GM12878 (cell line): ENCODE measurements at regions not wholly inside any gene's neighbourhood (a gene's known extent, or its start where the extent isn't known, plus 50 kb on each side); places are given as distances from the start of the nearest gene placed in this dataset.

Experiments
- ATAC-seq: fragments of 200-7000 bp; cut with Tn5 transposase; 3 replicates; pipeline ENCODE4 v1.9.1; 2020; ENCODE audit warnings: mild to moderate bottlenecking, moderate library complexity
- BruUV-seq: library from RNA; stranded (reverse); fragments of 400-500 nt; replicated peaks from 2 replicates; lab custom pipeline; 2021; lab: Mats Ljungman, UMichigan
- CTCF ChIA-PET: fragments of 300-600 bp; sonication (Branson Sonifier 250); formaldehyde crosslinking; extraction: SDS; loops from one replicate; lab custom pipeline; 2021; ENCODE audit warnings: inconsistent platforms; lab: Yijun Ruan, JAX
- POLR2A ChIA-PET: fragments of 350-600 bp; formaldehyde crosslinking; extraction: SDS; loops from one replicate; lab custom pipeline; 2021; ENCODE audit warnings: inconsistent platforms; lab: Charles Lee
- RAD21 ChIA-PET: fragments of 300-600 bp; sonication (Branson Sonifier 250); formaldehyde crosslinking; loops from one replicate; lab custom pipeline; 2023; ENCODE audit warnings: antibody characterized with exemption; ENCODE audit not compliant: unreplicated experiment; lab: Charles Lee
- SMC1A ChIA-PET: fragments of 300-600 bp; sonication (Branson Sonifier 250); formaldehyde crosslinking; loops from one replicate; lab custom pipeline; 2023; ENCODE audit not compliant: unreplicated experiment, uncharacterized antibody; lab: Charles Lee
- DNase-seq: peaks from one replicate; pipeline ENCODE4 v3.0.0-alpha.2; 2011; ENCODE audit warnings: low read depth, low spot score
- FAIRE-seq: peaks from 3 replicates; lab custom pipeline; 2011; peaks lifted over from hg19 to GRCh38; lab: Jason Lieb, UNC
- H2AFZ ChIP-seq: 2 replicates; pipeline ENCODE4 v1.6.0; 2011; ENCODE audit warnings: low read depth, low read length, control low read depth; ENCODE audit not compliant: control insufficient read depth
- H3K27ac ChIP-seq: 2 replicates; pipeline ENCODE4 v1.5.1; 2011; ENCODE audit warnings: control low read depth; ENCODE audit not compliant: control insufficient read depth, insufficient read depth
- H3K27me3 ChIP-seq, 2 experiments: replicated peaks in 1 of 2; 2 replicates each; pipeline versions ENCODE4 v1.6.0 to v1.6.1; 2011; ENCODE audit warnings: low read length in 1 of 2; ENCODE audit not compliant: control insufficient read depth in 2 of 2, insufficient read depth in 2 of 2
- H3K36me3 ChIP-seq, 2 experiments: 2 replicates each; pipeline ENCODE4 v1.5.1; 2011; ENCODE audit warnings: low read length in 1 of 2; ENCODE audit not compliant: control insufficient read depth in 2 of 2, insufficient read depth in 2 of 2
- H3K4me1 ChIP-seq: 2 replicates; pipeline ENCODE4 v1.6.1; 2011; ENCODE audit warnings: mild to moderate bottlenecking, low read length, moderate library complexity, mixed read lengths; ENCODE audit not compliant: control insufficient read depth, insufficient read depth
- H3K4me2 ChIP-seq: 2 replicates; pipeline ENCODE4 v1.6.0; 2011; ENCODE audit warnings: control low read depth; ENCODE audit not compliant: control insufficient read depth, insufficient read depth
- H3K4me3 ChIP-seq: fragments of 200-600 bp; sonication (generic); 2 replicates; pipeline ENCODE4 v1.5.1; 2016
- H3K79me2 ChIP-seq: 2 replicates; pipeline ENCODE4 v1.6.0; 2011; ENCODE audit warnings: low read length; ENCODE audit not compliant: control insufficient read depth, insufficient read depth
- H3K9ac ChIP-seq: 2 replicates; pipeline ENCODE4 v1.8.0; 2011; ENCODE audit warnings: low read length, control low read depth, mixed read lengths; ENCODE audit not compliant: control insufficient read depth, insufficient read depth
- H3K9me3 ChIP-seq: replicated peaks from 3 replicates; pipeline ENCODE4 v1.5.1; 2011; ENCODE audit warnings: mild to moderate bottlenecking, low read length; ENCODE audit not compliant: control insufficient read depth, insufficient read depth
- H4K20me1 ChIP-seq: 2 replicates; pipeline ENCODE4 v1.6.0; 2011; ENCODE audit not compliant: control insufficient read depth, insufficient read depth
- ATF2 ChIP-seq: IDR thresholded peaks from 2 replicates; pipeline ENCODE4 v1.6.1; 2012; ENCODE audit warnings: low read length, inconsistent platforms
- ATF3 ChIP-seq: IDR thresholded peaks from 2 replicates; pipeline ENCODE4 v1.6.1; 2011; ENCODE audit warnings: low read depth, mild to moderate bottlenecking, low read length, moderate library complexity, borderline replicate concordance; ENCODE audit errors: extremely low read depth
- BCL11A ChIP-seq: IDR thresholded peaks from 2 replicates; pipeline ENCODE4 v1.6.1; 2011; ENCODE audit warnings: low read depth, low read length
- CREB1 ChIP-seq: IDR thresholded peaks from 2 replicates; pipeline ENCODE4 v1.6.1; 2012; ENCODE audit warnings: low read depth, mild to moderate bottlenecking, inconsistent platforms
- IKZF2 ChIP-seq, 2 experiments: fragments of 450-650 bp; IDR thresholded peaks; 2 replicates each; pipeline ENCODE4 v1.6.1; 2017; ENCODE audit warnings: mild to moderate bottlenecking in 2 of 2, moderate library complexity in 2 of 2
- NR2F1 ChIP-seq: fragments of 450-650 bp; conservative IDR thresholded peaks from 2 replicates; pipeline ENCODE4 v1.6.1; 2017; ENCODE audit warnings: mild to moderate bottlenecking
- SREBF1 ChIP-seq: IDR thresholded peaks from 2 replicates; pipeline ENCODE4 v1.6.1; 2012; ENCODE audit warnings: mild to moderate bottlenecking, low read length
- TBL1XR1 ChIP-seq: IDR thresholded peaks from 2 replicates; pipeline ENCODE4 v1.6.1; 2012; ENCODE audit warnings: low read depth, low read length, improper control_type of control experiment
- ZBED1 ChIP-seq: IDR thresholded peaks from 2 replicates; pipeline ENCODE4 v1.6.1; 2016; ENCODE audit warnings: borderline replicate concordance
- ZBTB11 ChIP-seq: fragments of 450-650 bp; formaldehyde crosslinking; IDR thresholded peaks from 2 replicates; pipeline ENCODE4 v1.5.0; 2022; ENCODE audit warnings: mild to moderate bottlenecking, missing genetic modification characterization
- ZNF217 ChIP-seq: fragments of 450-650 bp; IDR thresholded peaks from 2 replicates; pipeline ENCODE4 v1.6.1; 2017; ENCODE audit warnings: antibody characterized with exemption, mild to moderate bottlenecking
- WGBS: methylation state at CpG from one replicate; pipeline ENCODE4 v1.1.6; 2016; ENCODE audit warnings: low lambda C conversion rate; ENCODE audit not compliant: insufficient replicate concordance, insufficient coverage; ENCODE audit errors: missing lambda C conversion rate; 5-methylcytosine and 5-hydroxymethylcytosine counted together
- in situ Hi-C: fragments of 300-500 bp; cut with MboI; formaldehyde crosslinking; loops from 9 replicates; pipeline ENCODE4 v1.14.3; 2018; ENCODE audit warnings: mixed read lengths
- intact Hi-C: fragments of 100-400 bp; cut with micrococcal nuclease; formaldehyde crosslinking; loops from one replicate; pipeline ENCODE4 v1.14.2; 2022; ENCODE audit not compliant: unreplicated experiment

GRCh38 chr3:90032980-90033641 lies 925.7 kb downstream of the EPHA3 start:
- ATAC-seq, result no peak
- FAIRE-seq, result no peak
- Histone ChIP-seq H3K36me3 (no peaks in the 10 kb centered on the region), H4K20me1 (no peaks in the 10 kb centered on the region), H2AFZ (no peak overlapping the region), H3K4me3 (no peak overlapping the region), H3K9ac (no peak overlapping the region), H3K27me3 (no peaks in the 10 kb centered on the region), H3K79me2 (no peaks in the 10 kb centered on the region), H3K4me1 (no peaks in the 10 kb centered on the region), H3K27ac (no peak overlapping the region), H3K9me3 (no peaks in the 10 kb centered on the region), H3K4me2 (no peak overlapping the region)
- WGBS, result 27% methylated on average over 6 of the region's 6 CpGs
- POLR2A ChIA-PET, result interaction anchor here (0.5 to 1.6 kb wide), 5 partner anchors 8 to 22 kb away, joined by 3 to 9 read pairs (median 4); no protein-coding TSS in a partner anchor
- no peak for TF ChIP-seq ZNF217
- no peak for TF ChIP-seq BCL11A
- TF ChIP-seq ZBTB11 (CRISPR knock-in tag), result no peak
- no peak for TF ChIP-seq SREBF1
- TF ChIP-seq CREB1, result no peak
- no peak for TF ChIP-seq ATF3
- TF ChIP-seq ZBED1, result no peak
- TF ChIP-seq NR2F1, result no peak
- TF ChIP-seq TBL1XR1, result no peak
- no peak for TF ChIP-seq ATF2
- TF ChIP-seq IKZF2 (IDR thresholded peaks at IDR 0.05), result no peak
- DNase-seq, result no peak
- CTCF ChIA-PET, result interaction anchor here (1.0 to 4.3 kb wide), 6 partner anchors 11 to 85 kb away, joined by 4 to 28 read pairs (median 6); no protein-coding TSS in a partner anchor
- intact Hi-C loops, result no loop called here
- in situ Hi-C loops, result no loop called here
- RAD21 ChIA-PET, result interaction anchor here (0.8 to 4.2 kb wide), 8 partner anchors 17 to 104 kb away, joined by 3 to 33 read pairs (median 6); no protein-coding TSS in a partner anchor
- SMC1A ChIA-PET, result interaction anchor here (0.6 to 4.8 kb wide), 15 partner anchors 9 to 414 kb away, joined by 3 to 46 read pairs (median 5); no protein-coding TSS in a partner anchor
- no TSS peak for BruUV-seq
